KBM-7 (cell line): ENCODE measurements at regions not wholly inside any gene's neighbourhood (a gene's known extent, or its start where the extent isn't known, plus 50 kb on each side); places are given as distances from the start of the nearest gene placed in this dataset.
"Not testable (repeated sequence)": the region's sequence is repeated elsewhere in the genome, so short reads cannot be mapped to it uniquely, and the experiment has no call there.

Experiments
- DNase-seq: peaks from one replicate; pipeline ENCODE4 v3.0.0-alpha.2; 2015
- in situ Hi-C: fragments of 300-500 bp; cut with MboI; formaldehyde crosslinking; loops from 2 replicates; pipeline ENCODE4 v1.14.3; 2020; ENCODE audit warnings: low sequenced_read_pairs, low pct_unique_long_range_greater_than_20kb, mixed read lengths

DNA sequence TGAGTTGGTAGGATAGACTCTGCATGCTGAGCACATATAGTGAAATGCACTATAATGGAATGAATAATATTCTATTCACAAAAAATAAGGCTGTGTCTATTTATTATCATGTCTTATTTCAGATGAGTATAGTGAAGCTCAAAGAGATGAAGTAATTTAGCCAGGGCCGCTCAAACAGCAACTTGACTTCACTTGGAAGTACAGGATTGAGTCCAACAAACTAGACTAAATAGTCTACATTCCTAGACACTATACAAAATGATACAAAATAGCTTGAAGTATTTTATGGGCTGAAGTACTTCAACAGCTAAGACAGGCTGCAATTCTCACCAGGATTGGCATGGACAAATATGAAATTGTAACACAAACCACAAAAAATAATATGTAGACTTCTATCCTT lies 144.5 kb upstream of the DST start:
- DNase-seq: no peak
- in situ Hi-C loops: no loop called here

GRCh38 chr6:56786256-56786655 lies 143.6 kb upstream of the DST start:
- no peak for DNase-seq
- in situ Hi-C loops: no loop called here

DNA sequence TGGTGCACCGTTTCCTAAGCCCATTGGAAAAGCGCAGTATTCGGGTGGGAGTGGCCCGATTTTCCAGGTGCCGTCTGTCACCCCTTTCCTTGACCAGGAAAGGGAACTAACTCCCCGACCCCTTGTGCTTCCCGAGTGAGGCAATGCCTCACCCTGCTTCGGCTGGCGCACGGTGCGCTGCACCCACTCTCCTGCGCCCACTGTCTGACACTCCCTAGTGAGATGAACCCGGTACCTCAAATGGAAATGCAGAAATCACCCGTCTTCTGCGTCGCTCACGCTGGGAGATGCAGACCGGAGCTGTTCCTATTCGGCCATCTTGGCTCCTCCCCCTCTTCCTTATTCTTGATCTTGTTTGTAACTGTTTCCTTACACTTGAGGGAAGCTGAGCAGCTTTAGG lies 142.8 kb upstream of the DST start:
- DNase-seq, in situ Hi-C loops: not testable (repeated sequence)

DNA sequence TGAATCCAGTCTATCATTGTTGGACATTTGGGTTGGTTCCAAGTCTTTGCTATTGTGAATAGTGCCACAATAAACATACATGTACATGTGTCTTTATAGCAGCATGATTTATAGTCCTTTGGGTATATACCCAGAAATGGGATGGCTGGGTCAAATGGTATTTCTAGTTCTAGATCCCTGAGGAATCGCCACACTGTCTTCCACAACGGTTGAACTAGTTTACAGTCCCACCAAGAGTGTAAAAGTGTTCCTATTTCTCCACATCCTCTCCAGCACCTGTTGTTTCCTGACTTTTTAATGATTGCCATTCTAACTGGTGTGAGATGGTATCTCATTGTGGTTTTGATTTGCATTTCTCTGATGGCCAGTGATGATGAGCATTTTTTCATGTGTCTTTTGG lies 137.4 kb upstream of the DST start:
- in situ Hi-C loops, DNase-seq: not testable (repeated sequence)

GRCh38 chr6:56778503-56778902 lies 135.8 kb upstream of the DST start:
- DNase-seq, in situ Hi-C loops: not testable (repeated sequence)

GRCh38 chr6:56775498-56776166 lies 132.9 kb upstream of the DST start:
- in situ Hi-C loops: no loop called here

GRCh38 chr6:56772737-56773184 lies 130.1 kb upstream of the DST start:
- no peak for DNase-seq
- in situ Hi-C loops: no loop called here

More at GRCh38 chr6:56775498-56776166, 132.9 kb upstream of the DST start:
- no peak for DNase-seq

GRCh38 chr6:56771929-56772607 lies 129.4 kb upstream of the DST start:
- DNase-seq: no peak
- in situ Hi-C loops: no loop called here

DNA sequence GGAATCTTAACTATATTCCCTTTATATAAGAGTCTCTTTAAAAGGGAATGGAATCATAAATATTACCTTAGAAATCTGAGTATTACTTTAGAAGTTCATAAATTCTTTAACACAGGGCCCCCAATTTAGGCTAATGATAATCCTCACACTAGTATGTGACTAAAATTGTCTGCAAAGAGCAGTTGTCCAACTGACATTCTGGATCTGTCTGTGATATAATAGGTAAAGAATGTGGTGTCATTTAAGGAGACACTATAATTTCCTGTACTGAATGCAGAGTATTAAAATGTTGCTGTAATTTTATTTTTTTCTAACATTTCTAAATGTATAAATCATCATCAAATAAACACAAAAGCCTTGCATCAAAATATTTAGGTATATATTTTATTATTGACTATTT lies 128.5 kb upstream of the DST start:
- in situ Hi-C loops: no loop called here
- DNase-seq: no peak

- no peak for DNase-seq
- in situ Hi-C loops: no loop called here
These were observed 127.4 kb upstream of the DST start for GRCh38 chr6:56770011-56770520.

DNA sequence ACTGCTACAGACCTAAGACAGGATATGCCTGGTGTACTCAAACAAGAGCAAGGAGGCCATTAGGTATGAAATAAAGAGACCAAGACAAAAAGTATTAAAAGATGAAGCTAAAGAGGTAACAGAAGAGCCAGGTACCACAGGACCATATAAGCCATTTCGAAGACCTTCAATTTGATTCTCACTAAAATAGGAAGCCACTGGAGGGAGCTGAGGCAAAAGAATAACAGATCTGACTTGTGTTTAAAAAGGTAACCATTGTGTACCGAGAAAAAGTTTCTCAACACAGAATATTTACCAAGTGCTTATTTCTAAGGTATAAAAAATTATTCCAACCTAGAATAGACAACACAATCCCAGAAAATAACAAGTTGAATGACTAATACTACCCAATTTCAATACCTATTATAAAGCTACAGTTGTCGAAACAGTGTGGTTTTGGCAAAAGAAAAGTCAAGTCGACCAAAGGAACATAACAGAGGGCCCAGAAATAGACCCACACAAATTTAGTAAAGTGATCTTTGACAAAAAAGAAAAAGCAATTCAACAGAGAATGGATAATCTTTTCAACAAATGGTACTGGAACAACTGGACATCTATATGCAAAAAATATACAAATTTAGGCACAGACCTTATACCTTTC lies 125.3 kb upstream of the DST start:
- in situ Hi-C loops: no loop called here
- no peak for DNase-seq

GRCh38 chr6:56767435-56767834 lies 124.7 kb upstream of the DST start:
- in situ Hi-C loops: no loop called here
- DNase-seq: no peak

DNA sequence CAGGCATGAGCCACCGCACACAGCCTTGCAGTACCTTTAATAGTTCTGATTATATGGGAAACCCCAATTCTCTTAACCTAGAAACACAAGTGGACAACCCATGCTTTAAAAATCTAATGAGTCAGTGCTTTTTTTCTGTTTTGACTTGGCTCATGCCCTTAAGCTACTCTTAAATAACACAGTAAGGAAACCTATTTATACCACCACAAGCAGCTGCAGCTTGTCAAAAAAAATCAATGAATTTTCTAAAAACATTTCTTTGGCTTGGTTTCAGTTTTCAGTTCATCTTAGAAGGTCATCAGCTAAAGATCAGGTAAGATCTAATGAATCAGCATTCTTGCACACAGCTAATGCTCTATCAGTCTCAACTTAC lies 124.1 kb upstream of the DST start:
- no peak for DNase-seq
- in situ Hi-C loops: no loop called here

DNA sequence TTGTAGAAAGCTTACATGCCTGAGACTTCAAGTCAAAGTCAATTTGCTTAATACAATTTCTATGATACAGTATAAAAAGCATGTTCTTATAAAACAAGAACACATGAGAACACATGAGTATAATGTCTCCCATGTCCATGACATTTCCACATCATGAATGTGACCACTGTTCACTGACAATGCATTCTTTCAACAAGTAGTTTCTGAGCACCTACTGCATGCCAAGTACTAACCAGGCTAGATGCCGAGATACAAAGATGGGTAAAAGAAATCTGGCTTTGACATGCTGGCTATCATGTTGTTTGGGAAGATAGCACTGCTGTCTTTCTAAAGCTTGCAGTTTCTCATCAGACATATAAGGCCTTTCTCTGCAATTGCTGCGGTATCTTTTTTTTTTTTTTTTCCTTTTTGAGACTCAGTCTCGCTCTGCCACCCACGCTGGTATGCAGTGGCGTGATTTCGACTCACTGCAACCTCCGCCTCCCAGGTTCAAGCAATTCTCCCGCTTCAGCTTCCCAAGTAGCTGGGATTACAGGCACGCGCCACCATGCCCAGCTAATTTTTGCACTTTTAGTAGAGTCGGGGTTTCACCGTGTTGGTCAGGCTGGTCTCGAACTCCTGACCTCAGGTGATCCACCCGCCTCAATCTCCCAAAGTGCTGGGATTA lies 123.6 kb upstream of the DST start:
- in situ Hi-C loops: no loop called here
- DNase-seq: no peak

GRCh38 chr6:56765494-56765893 lies 122.8 kb upstream of the DST start:
- no peak for DNase-seq
- in situ Hi-C loops: no loop called here

- DNase-seq: peak; percentile 53
- in situ Hi-C loops: no loop called here
These were observed 121.4 kb upstream of the DST start for GRCh38 chr6:56764081-56764566.

- in situ Hi-C loops: no loop called here
- DNase-seq: no peak
These were observed 119.0 kb upstream of the DST start for GRCh38 chr6:56761651-56762050.

- DNase-seq: no peak
- in situ Hi-C loops: no loop called here
These were observed 118.2 kb upstream of the DST start for GRCh38 chr6:56760842-56761241.

- DNase-seq: no peak
- in situ Hi-C loops: no loop called here
These were observed 116.8 kb upstream of the DST start for GRCh38 chr6:56759521-56759920.

- no peak for DNase-seq
- in situ Hi-C loops: no loop called here
These were observed 115.9 kb upstream of the DST start for GRCh38 chr6:56758553-56758952.
